ENCODE measurements at regions not wholly inside any gene's neighbourhood (a gene's known extent, or its start where the extent isn't known, plus 50 kb on each side); places are given as distances from the start of the nearest gene placed in this dataset.

DNA sequence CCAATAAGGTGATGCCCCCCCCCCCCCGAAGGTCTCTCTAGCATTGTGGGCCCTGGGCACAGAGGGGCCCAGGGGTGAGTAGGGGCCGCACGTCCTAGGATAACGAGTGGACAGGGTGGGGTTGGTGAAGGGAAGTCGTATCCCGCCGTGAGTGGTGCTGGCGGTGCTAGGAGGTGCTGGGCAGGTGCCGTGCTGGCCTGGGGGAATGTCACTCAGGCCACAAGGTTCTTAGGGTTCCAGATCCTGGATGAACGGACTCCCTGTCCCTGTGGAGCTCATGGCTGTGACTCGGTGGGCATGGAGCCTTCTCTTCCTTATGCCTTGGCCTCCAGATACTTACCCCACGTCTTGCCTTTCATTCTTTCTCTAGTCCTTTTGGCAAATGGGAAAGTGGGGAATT lies 157.4 kb upstream of the SOX1 start:
- no peak for DNase-seq (ENCODE audit: low read depth in 2 of 2)

DNA sequence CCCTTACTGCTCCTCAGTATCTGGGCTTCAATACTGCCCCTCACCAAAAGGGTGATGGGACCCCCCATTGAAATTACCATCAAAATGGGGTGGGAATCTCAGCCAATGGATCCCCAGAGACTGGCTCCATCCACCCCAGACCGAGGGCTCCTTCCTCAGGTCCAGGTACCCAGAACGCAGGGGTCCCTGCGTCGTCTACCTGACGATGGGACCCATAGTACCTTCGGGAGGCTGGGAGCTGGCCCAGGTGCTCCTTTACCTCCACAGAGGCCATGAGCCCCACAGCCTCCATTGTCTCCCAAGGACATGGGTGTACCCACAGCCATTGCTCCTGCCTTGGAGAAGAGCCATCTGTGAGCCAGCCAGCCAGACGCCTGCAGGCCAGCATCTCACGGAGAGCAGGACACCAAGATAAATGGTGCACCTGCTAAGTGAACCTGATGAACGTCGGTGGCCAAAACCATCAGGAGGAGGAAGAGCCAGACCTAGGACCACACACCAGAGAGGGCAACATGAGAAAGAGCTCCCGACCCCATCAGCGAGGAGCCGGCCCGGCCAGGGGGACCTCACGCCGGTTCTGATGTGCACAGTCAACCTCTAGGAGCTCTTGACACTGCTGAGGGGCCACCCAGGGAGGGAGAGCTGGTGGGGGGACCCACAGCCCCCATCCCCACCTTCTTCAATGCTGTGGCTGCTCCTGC lies 156.8 kb upstream of the SOX1 start:
- DNase-seq (ENCODE audit: low read depth in 2 of 2) = no peak

DNA sequence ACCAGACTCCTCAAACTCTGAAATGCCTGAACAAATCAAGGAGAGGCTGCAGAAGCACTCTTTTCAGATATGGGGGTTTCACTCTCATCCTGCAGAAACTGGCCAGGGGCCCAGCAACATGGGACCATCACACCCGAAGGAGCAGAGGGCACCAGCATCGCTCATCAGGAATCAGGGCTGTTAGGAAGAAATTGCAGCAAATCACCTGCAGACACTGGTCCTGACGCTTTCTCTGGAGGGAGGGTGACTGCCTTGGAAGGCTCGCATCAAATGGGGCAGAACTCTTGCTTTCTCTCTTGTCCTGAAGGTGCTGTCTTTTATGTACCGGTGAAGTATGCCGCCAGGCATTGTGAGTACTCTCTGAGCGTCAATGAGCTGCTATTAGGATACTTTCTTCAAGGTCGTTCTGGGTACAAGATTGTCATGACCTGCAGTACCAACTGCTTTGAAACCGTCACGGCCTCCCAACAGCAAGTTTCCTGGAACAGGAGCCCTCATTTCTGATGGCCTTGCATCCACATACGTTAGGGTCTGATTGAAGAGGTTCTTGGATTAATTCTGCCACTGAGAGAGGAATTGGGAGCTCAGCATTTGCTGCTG lies 155.7 kb upstream of the SOX1 start:
- DNase-seq (ENCODE audit: low read depth in 2 of 2) = no peak

DNA sequence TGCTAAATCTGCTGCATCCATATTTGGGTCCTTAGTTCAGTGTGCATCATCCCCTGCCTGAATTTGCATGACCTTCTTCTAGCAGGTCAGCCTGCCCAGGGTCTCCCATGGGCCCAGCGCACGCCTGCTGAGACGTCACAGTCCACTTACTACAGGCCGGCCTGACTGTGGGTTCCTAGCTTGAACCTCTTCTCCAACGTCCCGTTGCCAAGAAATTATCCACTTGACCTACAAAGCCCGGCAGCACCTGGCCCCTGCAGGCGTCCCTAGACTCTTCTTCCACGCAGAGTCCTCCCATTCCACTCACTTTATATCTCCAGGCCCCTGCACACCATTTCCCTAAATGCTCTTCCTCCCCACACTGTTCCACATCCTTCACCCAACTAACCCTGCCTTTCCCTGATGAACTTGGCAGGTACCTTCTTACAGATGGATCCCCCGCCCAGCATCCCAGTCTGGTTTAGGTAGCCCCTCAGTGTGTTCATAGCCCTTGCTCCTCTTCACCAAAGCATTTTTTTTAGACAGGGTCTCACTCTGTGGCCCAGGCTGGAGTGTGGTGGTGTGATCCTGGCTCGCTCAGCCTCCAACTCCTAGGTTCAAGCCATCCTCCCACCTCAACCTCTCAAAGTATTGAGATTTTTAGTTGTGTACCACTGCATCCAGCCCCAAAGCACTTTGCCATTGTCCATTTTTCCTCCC lies 155.0 kb upstream of the SOX1 start:
- no peak for DNase-seq (ENCODE audit: low read depth in 2 of 2)

DNA sequence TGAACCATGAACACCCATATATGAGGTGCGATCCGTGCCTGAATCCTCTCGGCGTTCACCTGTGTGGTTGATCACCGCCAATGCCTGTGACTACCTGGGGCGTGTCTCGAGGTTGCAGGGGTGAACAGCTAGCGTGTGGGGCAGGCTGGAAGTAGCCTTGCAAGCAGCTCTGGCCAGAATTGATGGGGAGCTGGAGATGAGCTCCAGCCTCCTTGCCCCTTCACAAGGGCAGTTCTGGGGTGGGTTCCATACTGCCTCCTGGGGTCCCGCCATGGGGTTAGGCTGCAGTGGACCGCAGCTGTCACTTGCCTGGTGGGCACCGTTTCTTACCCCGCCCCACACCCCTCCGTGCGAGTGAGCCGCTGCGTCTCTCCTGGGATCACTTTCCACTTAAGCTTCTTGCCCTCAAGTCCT lies 154.5 kb upstream of the SOX1 start:
- DNase-seq (ENCODE audit: low read depth in 2 of 2) = no peak

DNA sequence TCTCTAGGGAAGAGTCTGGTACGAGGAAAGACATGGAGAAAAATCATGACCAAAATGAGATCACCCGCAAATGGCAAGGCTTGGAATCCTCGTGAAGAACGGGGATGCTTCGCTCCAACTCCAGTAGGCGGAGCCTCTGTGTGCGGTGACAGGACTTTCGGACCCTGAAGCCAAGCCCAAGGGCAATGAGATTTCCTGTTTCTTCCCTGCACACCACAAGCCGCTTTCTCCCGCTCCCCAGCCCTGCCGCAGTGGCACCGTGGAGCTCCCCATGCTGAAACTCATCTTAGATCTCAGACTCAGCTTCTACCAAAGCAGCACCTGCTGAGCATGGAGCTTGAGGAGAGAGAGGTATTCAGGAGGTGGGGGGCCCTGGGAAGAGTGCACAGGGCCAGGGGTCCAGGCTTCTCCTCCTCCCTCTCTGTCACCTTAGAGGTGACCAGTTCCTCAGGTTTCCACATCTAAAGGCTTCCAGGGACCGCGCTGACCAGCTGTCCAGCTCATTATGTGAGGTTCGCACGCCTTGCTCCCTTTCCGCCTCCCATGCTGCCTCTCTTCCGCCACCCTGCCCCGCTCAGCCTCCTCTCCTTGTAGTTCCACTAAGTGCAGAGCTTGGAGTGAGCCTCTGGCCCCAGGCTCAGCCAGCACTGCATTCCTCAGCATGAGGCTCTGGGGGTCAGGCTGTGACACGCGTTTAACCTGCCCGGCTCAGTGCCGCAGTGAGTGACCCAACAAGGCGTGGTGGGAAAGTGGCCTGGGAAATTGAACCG lies 153.8 kb upstream of the SOX1 start:
- DNase-seq (ENCODE audit: low read depth in 2 of 2) = no peak

DNA sequence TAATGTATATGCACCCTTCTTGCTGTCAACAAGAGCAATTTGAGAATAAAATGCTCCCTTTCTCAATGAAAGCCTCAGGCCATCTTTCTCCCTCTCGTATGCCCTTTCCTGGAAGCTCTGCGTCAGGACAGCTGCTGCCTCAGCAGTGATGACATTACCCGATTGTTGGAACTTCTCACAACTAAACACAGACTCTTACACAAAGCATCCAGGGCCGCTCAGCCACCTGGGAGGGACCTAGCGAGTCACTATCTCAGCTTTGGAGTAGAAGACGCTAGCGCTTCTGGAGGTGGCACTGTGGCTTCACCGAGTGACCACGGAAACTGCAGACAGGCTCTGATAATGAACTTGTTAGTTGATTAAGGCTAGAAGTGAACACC lies 153.2 kb upstream of the SOX1 start:
- DNase-seq (ENCODE audit: low read depth in 2 of 2) = no peak

DNA sequence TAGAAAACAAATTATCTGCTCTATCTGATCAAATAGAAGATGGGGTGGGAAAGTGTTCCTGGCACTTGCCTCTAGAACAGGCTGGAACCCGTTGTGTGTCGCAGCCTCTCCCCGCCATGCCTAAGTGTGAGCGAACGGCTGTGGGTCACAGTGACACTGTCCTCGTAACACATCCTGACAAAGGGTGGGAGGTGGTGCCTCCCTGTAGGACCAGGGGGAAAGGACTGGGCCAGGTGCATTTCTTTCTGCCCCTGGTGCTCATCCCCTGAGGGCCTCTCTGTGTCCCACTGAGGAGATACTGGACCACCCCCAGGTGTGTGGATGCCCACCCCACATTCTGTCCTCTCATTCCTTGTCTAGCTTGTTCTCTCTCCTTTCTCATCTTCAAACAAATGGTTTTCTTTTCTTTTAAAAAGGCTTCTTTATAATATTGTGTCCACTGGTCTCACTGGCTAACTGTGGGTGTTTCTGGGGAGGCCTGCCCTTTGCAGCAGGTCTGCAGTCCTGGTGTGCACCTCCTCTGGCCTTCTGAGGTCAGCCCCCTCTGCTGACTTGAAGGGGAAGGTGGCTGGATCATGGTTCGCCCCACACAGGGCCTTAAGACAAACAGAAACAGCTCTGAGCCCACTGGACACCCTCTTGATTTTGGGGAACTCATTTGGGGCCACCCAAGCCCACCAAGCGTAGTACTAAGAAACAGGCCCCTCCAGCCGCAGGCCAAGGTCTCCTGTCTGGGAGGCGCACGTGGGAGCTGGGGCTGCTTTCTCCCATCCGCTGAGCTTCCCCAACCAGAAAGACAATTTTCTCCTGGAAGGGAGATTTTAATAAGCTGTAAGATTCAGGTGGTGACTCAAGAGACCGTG lies 152.5 kb upstream of the SOX1 start:
- no peak for DNase-seq (ENCODE audit: low read depth in 2 of 2)

DNA sequence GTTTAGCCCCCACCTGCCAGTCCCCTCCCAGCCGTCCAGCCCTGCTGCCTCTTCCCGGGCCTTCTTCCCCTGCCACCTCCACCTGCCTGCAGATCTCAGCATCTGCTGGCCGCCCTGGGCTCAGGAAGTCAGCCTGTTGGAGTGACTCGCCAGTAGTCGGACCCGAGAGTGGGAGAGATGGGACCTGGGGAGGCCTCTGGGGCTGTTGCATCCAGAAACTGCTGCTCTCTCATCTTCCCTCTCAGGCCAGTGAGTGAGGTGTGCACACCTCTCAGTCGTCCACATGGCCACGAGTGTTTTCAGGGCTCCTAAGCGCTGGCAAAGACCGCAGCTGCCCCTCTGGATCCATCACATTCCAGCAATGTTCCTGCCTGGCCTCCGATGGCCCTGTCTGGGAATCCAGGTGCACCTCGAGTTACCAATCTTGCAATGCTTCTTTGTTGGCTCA lies 151.8 kb upstream of the SOX1 start:
- DNase-seq (ENCODE audit: low read depth in 2 of 2) = no peak

DNA sequence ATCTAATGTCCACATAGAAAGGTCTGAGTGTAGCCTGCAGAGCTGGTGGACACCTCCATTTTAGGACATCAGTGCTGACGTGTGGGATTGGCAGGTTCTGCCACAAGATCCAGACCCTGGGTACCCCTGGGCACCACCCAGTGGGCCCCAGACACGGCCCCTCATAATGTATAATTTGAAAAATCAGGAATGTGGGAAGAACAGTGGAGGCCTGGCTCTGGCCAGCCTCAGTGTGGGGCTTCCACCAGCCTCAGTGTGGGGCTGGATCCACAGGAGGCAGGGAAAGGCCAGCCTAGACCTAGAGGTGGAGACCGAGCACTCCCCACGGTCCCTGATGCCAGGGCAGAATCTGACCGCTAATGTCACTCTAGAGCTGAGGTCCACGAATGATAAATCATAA lies 150.7 kb upstream of the SOX1 start:
- DNase-seq (ENCODE audit: low read depth in 2 of 2) = no peak

DNA sequence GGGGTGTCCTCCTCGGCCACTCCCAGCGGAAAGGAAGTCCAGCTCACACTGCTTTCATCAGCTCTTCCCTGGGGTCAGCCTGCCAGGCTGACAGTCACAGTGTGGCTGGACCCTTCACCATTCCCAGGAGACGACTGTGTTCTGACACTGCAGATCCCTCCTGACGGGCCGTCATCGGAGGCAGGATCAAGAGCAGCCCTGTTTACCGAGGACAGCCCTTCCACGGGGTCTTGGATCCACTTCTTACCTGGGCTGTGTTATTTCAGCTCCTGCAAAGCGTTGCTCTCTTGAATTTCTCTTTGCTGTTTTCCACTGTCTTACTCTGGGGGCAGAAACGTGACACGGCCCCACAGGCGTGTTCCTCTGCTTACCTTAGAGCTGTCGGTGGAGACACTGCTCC lies 149.9 kb upstream of the SOX1 start:
- no peak for DNase-seq (ENCODE audit: low read depth in 2 of 2)

DNA sequence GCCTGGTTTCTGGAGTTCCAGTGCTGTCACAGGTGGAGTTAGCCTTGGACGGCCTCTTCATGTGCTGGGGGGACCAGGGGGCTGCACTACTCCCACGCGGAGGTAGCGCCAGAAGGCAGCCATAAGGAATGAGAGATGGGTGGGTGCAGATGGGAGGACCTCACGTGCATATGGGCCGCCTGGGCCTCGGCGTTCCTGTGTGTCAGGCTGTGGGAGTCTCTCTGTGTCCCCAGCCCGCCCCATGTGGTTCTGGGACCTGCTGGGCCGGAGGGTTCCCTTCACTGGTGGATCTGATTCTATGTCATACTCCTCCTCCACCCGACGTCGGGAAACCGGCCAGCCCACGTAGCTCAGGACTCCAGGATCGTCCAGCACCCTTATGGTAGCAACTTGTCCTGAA lies 149.0 kb upstream of the SOX1 start:
- DNase-seq (ENCODE audit: low read depth in 2 of 2) = no peak

DNA sequence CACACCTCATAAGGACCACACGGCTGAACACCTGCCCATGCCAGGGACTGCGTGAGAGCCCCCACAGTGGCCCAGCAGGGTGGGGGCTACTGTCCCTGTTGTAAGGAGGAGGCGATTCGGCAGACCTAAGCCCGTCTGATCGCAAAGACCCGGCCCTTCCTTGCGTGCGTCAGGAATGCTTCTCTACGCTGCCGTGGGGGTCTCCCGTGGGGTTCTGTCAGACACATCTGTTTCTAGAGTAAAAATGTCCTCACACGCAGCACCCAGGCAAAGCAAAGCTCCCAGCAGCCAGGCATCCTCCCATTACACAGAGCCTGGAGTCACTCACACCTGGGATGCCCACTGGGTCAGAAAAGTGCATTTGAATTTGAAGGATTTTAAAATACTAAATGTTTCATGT lies 147.7 kb upstream of the SOX1 start:
- no peak for DNase-seq (ENCODE audit: low read depth in 2 of 2)

DNA sequence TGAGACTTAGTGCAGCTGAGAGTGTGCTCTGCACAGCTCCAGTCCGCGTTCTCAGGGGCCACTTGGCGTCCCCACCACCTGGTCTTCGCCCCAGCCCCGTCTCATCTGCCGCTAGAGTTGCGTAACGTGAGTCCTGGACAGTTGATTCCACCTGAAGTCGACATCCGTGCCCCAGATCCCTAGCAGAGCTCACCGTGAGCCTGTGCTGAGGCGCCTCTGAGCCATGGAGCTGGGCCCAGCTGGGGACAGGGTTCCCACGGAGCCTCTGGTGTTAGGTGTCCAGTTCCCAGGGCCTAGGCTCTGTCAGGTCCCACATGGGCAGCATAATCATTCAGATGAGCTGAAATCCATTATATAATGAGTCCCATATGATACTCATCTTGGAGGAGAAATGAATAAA lies 147.1 kb upstream of the SOX1 start:
- no peak for DNase-seq (ENCODE audit: low read depth in 2 of 2)

DNA sequence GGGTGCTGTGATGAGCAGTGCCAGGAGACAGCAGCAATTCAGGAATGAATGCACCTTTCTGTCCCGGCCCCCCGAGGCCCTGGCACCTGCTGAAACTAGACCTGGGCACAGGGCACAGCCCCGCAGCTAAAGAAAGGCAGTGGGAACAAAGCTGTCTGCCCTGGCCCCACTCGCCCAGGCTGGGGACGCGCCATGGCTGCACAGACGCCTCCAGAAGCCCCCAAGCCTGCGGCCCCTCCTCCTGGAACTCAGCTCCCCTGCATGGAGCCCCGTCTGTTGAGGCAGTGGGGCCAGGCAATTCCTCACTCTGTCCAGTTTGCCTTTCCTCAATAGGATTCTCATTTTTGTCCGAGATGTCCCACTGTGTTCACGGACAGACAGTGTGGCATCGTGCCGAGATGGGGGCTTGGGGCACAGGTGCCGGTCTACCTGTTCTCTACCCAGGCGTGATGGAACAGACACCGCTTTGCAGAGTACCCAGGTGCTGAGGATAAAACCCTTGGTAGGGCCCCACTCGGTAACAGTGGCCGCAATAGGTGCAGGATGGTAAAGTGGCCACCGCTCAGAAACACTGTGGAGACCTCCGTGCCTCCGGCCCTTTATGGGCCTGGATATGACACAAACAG lies 146.5 kb upstream of the SOX1 start:
- DNase-seq (ENCODE audit: low read depth in 2 of 2) = no peak

DNA sequence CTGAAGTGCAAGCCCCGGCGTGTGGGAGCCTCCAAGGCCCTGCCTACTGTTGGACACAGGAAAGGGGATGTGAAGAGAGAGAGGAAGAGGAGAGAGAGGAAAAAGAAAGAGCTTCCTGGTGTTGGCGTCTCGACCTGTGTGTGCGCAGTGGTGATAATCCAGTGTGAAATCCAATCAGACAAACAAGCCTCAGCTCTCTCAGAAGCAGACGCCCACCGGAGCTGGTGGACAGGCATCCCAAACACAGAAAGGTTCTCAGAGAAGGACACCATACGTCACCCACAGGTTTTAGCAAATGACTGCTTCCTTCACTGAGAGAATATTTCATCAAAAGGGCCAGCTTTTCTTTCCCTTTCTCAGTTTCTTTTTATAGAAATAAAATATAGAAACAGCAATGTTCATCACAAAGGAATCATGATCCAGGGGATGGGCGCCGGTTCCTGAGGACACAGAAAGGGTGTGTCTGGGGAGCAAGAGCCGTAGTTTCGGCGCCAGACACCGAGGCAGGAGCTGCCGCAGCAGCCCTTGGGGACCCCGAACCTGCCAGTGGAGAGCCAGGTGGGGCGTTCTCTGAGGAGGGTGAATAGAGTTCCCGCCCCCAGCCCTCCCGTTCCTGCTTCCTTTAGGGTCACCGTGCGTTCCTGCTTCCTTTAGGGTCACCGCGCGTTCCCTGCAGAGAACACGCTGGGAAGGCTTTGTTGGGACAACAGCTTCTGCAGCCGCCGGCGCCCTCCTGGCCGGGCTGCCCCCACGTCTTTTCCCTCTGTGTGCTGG lies 145.8 kb upstream of the SOX1 start:
- no peak for DNase-seq (ENCODE audit: low read depth in 2 of 2)

DNA sequence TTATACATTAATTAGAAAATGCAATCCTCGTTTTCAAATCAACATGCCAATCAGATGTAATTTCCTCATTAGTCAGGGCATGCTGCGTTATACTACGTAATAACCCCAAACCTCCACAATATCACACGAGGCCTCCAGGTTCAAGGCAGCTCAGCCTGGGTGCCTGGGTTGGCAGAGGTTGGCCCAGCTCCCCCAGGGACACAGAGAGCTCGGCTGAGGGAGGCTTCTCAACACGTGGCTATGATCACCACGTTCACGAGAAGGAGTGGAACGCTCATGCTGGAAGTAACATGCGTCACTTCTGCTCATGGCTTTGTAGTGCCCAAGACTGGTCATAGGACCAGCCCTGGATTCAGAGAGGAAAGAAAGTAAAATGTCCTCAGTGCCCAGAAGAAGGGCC lies 144.9 kb upstream of the SOX1 start:
- no peak for DNase-seq (ENCODE audit: low read depth in 2 of 2)

DNA sequence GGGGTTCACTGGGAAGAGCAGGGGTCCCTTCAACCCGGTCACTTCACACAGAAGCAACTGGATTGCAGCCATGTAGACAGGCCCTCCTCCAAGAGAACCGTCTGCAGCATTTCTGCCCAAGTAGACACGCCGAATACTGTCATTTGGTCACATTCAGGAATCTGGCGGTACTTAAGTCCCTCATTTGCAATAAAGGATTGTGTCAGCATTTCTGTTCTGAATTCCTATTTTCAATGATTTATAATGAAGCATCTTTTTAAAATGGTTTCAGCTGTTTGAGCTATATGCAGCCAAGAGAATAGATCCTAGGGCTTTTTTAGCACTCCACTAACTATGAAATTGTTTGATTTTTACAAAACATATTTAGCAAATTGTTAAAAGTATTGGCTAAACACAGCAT lies 143.5 kb upstream of the SOX1 start:
- no peak for DNase-seq (ENCODE audit: low read depth in 2 of 2)

DNA sequence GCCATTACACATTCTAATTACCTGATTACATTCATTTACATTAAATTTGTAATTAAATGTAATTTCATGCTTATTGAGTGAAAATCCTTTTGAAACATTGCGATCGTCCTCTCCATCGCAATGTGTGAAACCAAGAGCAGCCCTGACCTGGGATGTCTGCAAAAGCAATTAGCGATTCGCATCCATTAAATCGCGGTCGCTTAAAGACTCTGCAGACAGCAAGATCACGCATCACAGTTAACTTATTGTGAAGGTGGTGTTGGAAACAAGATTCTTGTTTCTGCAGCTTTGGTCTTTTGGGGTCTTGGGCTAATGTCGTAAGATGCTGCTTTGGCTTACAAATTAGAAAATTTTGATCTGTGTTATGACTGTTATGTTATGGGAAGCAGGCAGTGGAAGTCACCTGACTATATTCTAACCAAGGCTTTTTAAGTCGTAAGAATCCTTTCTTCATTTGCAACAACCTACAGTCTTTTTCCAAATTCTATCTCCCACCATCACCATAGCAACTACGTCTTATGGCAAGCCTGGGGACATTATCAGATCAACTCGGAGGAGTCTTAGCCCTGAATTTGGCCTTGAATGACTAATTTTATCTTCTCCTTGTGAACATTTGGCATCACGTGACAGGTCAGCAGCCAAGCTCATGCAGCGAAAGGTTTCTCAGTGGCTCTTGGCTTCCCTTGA lies 142.8 kb upstream of the SOX1 start:
- no peak for DNase-seq (ENCODE audit: low read depth in 2 of 2)

DNA sequence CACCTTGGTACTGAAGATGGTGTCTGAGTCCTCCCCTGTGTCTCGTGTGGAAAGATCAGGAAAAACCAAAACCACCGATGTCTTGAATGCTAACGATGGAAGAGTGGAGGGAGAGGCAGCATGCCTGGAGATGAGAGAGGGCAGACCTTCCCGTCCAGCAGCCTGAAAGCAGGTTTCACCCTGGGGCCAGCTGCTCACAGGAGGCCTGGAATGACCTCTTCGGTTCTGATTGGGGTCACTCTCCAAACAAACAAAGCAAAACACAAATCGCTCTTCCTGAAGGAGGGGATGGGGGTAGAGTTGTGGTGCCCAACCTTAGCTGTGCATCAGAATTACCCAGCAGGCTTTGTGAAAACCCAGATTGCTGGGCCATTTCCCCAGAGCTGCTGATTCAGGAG lies 142.3 kb upstream of the SOX1 start:
- DNase-seq (ENCODE audit: low read depth in 2 of 2) = no peak
